SK-MEL-5 (cell line): ENCODE measurements at regions not wholly inside any gene's neighbourhood (a gene's known extent, or its start where the extent isn't known, plus 50 kb on each side); places are given as distances from the start of the nearest gene placed in this dataset.

Experiments used
- DNase-seq: peaks from one replicate; pipeline ENCODE4 v3.0.0-alpha.2; 2016; ENCODE audit warnings: low read depth, low spot score
- in situ Hi-C: cut with HindIII; loops from 2 replicates; pipeline ENCODE4 v1.10.0; 2016; ENCODE audit warnings: low sequenced_read_pairs, high pct_unique_total_duplicates, low pct_unique_long_range_greater_than_20kb

- no peak for DNase-seq
- in situ Hi-C loops = no loop called here
Observed at GRCh38 chr12:30043151-30043847, 259.6 kb upstream of the TMTC1 start.

- in situ Hi-C loops = no loop called here
- DNase-seq = peak; percentile 23
Observed at GRCh38 chr12:30041096-30041495, 257.4 kb upstream of the TMTC1 start.

DNA sequence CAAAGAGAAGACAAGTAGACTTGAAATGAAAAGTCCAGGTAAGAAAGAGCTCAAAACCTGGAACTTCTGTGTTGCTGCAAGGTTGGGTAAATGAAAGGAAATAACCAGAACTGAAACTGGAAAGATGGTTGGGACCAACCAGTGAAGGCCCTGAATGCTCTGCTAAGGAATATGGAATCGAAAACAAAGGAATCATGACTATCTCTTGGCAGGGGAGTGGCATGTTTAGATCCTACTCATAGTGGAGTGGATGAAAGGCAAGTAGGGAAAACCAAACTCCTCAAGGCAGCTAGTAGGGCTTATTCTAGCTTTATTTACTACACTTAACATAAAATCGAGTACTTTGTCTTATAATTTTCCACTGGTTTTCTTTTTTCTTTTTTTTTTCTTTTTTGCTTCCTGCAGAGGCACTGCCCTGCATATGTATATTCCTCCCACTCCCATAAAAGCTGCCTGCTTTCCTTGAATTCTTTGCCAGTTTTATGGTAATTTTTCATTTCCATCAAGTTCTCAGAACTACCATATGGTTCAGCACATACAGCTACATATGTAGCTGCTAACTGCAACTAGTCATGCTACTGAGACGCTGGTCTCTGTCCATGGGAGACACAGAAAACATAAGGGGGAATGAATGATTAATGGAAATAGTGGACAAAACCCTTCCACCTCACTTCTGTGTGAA, 247.1 kb upstream of the TMTC1 start:
- no peak for DNase-seq
- in situ Hi-C loops = no loop called here

DNA sequence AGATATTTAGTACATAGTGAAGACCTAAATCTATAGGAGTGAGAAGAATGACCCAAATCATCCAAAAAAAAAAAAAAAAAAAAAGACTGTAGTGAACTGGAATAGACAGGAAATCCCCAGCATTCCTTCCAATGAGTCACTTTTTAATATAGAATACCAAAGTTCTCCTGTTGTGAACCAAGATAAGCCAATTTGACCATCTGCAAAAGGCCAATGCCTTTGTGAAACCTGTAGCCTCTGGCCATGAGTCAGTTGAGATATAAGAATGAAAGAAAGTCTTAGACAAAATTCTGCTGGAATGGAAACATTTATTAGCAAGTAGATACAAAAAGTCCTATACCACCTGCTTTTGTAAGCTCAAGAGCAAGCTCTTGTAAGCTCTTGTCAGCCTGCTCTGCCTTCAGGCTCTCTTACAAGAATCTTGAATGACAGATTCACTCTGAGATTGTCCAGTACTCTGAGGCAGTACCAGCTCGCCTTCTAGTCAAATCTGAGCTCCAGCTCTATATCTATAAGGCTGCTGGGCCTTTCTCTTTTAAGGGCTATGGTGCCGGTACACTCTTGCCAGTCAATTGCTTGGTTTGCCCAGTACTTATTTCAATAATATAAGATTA, 243.0 kb upstream of the TMTC1 start:
- DNase-seq = peak; percentile 77
- in situ Hi-C loops = no loop called here

GRCh38 chr12:30025317-30025716, 241.6 kb upstream of the TMTC1 start:
- DNase-seq = no peak
- in situ Hi-C loops = no loop called here

- DNase-seq = no peak
- in situ Hi-C loops = no loop called here
Observed at GRCh38 chr12:30023186-30023585, 239.4 kb upstream of the TMTC1 start.

DNA sequence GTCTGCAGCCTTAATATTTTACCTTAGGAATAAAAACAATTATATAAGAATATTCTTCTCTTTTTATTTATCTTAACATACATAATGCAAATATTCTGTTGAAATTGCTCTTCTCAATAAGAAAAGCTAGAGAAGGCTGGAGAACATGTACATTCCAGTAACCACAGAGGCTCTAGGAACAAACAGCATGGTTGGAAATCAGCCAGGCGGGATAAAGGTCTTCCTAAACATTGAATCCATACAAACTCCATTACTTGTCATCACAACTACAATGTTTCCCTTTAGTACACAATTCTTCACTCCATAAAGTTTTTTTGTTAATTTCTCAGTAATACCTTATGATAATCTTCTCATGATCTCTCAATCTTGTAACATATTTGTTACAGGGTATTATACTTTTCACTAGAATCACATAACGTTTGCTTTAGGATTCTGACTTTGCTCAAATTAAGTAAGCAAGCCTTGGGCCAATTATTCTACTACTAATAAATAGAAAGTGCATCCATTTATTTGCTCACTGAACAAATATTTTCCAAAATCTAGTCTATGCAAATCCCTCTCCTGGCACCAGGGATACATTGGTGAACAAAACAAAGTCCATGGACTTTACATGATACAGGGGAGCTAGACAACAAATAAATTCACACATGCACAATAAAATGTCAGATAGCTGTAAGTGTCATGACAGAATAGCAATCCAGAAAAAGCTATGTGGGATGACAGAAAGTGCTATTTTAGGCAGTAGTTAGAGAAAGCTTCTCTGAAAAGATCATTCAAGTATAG, 237.5 kb upstream of the TMTC1 start:
- no peak for DNase-seq
- in situ Hi-C loops = no loop called here

DNA sequence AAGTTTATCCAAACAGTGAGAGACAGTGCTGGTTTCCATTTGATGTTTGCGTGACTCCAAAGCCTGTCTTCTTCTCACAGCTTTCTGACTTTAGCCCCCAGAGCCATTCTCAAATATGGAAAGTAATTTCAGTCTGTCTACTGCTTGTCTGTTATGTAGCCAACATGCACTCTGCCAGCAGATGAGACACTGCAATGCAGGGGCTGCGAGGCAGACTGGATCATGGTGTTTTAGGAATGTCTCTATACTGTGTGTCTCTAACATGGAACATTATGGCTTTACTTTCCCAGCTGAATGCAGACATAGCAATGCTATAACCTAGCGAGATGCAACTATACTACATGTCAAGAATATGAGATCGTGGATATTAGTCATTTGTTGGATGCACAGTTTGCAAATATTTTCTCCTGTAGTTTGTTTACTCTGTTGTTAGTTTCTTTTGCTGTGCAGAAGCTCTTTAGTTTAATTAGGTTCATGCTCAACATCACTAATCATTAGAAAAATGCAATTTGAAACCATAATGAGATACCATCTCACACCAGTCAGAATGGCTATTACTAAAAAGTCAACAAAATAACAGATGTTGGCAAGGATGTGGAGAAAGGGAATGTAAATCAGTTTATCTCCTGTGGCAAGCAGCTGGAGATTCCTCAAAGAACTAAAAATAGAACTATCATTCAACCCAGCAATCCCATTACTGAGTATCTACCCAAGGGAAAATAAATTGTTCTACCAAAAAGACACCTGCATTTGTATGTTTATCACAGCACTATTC, 235.8 kb upstream of the TMTC1 start:
- no peak for DNase-seq

GRCh38 chr12:30016540-30017055, 232.9 kb upstream of the TMTC1 start:
- no peak for DNase-seq
- in situ Hi-C loops = no loop called here

More for the DNA sequence above, 235.8 kb upstream of the TMTC1 start:
- in situ Hi-C loops = no loop called here

DNA sequence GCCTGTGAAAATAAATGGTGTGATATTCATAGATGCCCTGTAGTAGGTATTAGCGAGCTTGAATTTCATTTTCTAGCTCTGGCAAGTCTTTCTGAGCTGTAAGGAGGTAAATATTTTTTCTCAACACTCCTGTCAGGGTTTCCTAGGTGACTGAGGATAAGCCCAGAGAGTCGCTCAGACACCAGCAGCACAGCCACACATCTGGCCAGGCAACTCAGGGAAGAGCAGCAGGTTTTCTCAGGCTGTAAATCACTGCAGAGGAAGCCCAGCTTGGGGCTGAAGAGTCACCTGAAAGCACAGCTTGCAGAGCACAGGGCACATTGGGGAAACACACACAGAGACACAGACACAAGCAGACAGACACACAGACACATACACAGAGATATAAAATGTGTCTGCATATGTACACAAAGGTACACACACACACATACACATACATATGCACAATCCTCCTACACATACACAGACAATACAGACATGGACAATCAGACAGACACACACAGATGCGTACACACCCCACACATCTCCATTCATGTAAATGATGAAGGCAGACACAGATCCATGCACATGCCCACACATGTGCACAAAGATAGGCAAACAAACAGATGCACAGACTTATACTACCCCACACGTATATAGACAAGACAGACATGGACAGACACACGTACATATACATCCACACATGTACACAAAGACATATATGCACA, 232.0 kb upstream of the TMTC1 start:
- in situ Hi-C loops = no loop called here
- no peak for DNase-seq

- in situ Hi-C loops = no loop called here
- no peak for DNase-seq
Observed at GRCh38 chr12:30014991-30015390, 231.2 kb upstream of the TMTC1 start.

GRCh38 chr12:30012816-30013450, 229.2 kb upstream of the TMTC1 start:
- DNase-seq = no peak
- in situ Hi-C loops = no loop called here

DNA sequence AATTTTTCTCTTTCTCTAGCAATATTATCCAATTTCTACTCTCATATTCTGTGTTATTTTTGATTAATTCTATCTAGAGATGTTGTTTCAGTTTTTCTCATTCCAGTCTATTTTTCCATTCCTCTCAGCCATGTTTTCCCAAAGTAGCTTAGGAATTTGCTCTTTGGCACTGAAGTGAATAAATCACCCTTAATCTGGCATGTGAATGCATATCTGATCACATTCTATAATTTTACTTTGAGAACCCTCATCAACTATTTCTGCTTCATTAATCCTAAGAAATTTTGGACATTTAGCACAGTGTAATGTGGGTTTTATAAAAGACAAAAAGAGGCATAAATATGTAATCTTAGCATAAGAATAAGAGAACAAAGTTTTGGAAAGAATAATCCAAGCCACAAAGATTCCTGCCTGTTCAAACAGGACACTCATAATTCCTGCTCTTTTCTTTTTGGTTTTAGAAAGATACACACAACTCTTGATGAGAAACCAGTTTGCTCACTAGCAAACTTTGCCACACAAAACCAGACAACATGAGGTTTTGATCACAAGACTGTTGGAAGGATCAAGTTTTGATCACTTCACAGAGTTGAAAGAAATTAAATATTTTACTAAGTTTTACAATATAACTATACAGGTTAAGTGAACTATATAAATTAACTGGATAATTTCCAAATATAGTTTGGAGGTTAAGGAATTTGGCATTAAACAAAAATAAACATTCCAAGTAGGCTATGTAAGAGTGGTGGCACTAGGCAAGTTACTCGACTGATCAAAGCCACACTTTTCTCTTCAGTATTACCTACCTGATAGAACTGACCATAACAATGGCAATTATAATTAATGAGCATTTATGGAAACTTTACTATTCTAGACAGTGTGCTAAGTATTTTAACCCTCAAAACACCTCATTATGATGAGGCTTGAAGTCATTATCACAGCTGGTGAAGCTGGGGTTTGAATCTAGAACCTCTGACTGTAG, 226.6 kb upstream of the TMTC1 start:
- in situ Hi-C loops = no loop called here
- DNase-seq = no peak

DNA sequence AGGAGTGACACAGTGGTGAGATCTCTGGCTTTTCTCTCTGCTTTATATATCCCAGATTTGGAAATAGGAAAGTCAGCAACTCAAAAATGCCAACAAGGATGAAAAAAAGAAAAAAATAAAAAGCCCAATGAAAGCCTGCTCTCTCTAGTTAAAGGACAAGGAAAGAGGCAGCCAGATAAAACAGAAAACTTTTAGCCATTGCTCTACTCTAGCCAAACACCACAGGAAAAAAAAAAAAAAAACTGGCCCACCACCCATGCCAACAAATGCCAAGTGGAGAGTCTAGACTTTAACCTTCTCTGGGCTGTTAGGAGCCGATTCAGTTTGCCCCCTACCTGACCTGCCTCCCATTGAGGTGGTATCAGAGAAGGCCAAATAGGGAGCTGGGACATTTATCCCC, 222.3 kb upstream of the TMTC1 start:
- DNase-seq = no peak
- in situ Hi-C loops = no loop called here

- in situ Hi-C loops = no loop called here
- DNase-seq = no peak
Observed at GRCh38 chr12:30003321-30003720, 219.6 kb upstream of the TMTC1 start.
